Brain microvascular endothelial cell (primary cell): ENCODE measurements at regions not wholly inside any gene's neighbourhood (a gene's known extent, or its start where the extent isn't known, plus 50 kb on each side); places are given as distances from the start of the nearest gene placed in this dataset.

ENCODE experiments used
- DNase-seq: peaks from one replicate; pipeline ENCODE4 v3.0.0-alpha.2; 2020
- H3K27ac ChIP-seq: fragments of 250-450 bp; sonication (Bioruptor Pico); 2 replicates; pipeline ENCODE4 v1.5.1; 2020; ENCODE audit warnings: mild to moderate bottlenecking, moderate library complexity
- H3K27me3 ChIP-seq: fragments of 250-450 bp; sonication (Bioruptor Pico); replicated peaks from 2 replicates; pipeline ENCODE4 v1.5.1; 2020; ENCODE audit warnings: mild to moderate bottlenecking
- H3K36me3 ChIP-seq: fragments of 250-450 bp; sonication (Bioruptor Pico); replicated peaks from 2 replicates; pipeline ENCODE4 v1.5.1; 2020; ENCODE audit warnings: mild to moderate bottlenecking
- H3K4me3 ChIP-seq: 2 replicates; pipeline ENCODE4 v1.5.1; 2011; ENCODE audit warnings: low read depth, mild to moderate bottlenecking, control low read depth, low read length, moderate library complexity
- CTCF ChIP-seq: IDR thresholded peaks from 2 replicates; pipeline ENCODE4 v1.5.1; 2011; ENCODE audit warnings: low read depth, mild to moderate bottlenecking, moderate library complexity, low read length, control low read depth, inconsistent platforms; ENCODE audit errors: missing control alignments
- in situ Hi-C: cut with HindIII; loops from 2 replicates; pipeline ENCODE4 v1.10.0; 2017; ENCODE audit warnings: low sequenced_read_pairs, low pct_ligation_motif_present

GRCh38 chr1:208757846-208758245 is 513.7 kb upstream of the PLXNA2 start:
- no peak for TF ChIP-seq CTCF
- Histone ChIP-seq H3K36me3 (no peaks in the 10 kb centered on the region), H3K27ac (no peak overlapping the region), H3K4me3 (no peak overlapping the region), H3K27me3 (no peaks in the 10 kb centered on the region)
- no peak for DNase-seq
- in situ Hi-C loops, result no loop called here

GRCh38 chr1:208759255-208759654 is 515.1 kb upstream of the PLXNA2 start:
- Histone ChIP-seq H3K27ac (no peak overlapping the region), H3K4me3 (no peak overlapping the region), H3K27me3 (no peaks in the 10 kb centered on the region), H3K36me3 (no peaks in the 10 kb centered on the region)
- no peak for DNase-seq
- TF ChIP-seq CTCF, result no peak
- in situ Hi-C loops, result no loop called here

- H3K27ac ChIP-seq, result no peak overlapping the region
- no peak for DNase-seq
- TF ChIP-seq CTCF, result no peak
- in situ Hi-C loops, result no loop called here
- H3K4me3 ChIP-seq, result no peak overlapping the region
- no peaks in the 10 kb centered on the region for H3K27me3 ChIP-seq
- no peaks in the 10 kb centered on the region for H3K36me3 ChIP-seq
Observed at GRCh38 chr1:208763971-208764370, 519.8 kb upstream of the PLXNA2 start.

- Histone ChIP-seq H3K27me3 (no peaks in the 10 kb centered on the region), H3K27ac (no peak overlapping the region), H3K36me3 (no peaks in the 10 kb centered on the region), H3K4me3 (no peak overlapping the region)
- no peak for DNase-seq
- TF ChIP-seq CTCF, result no peak
- in situ Hi-C loops, result no loop called here
Observed at GRCh38 chr1:208766832-208767231, 522.6 kb upstream of the PLXNA2 start.

- in situ Hi-C loops, result no loop called here
- Histone ChIP-seq H3K27ac (no peak overlapping the region), H3K27me3 (no peaks in the 10 kb centered on the region), H3K36me3 (no peaks in the 10 kb centered on the region), H3K4me3 (no peak overlapping the region)
- no peak for DNase-seq
- TF ChIP-seq CTCF, result no peak
Observed at GRCh38 chr1:208767816-208768215, 523.6 kb upstream of the PLXNA2 start.

- no peaks in the 10 kb centered on the region for H3K27me3 ChIP-seq
- in situ Hi-C loops, result no loop called here
- TF ChIP-seq CTCF, result no peak
- no peaks in the 10 kb centered on the region for H3K36me3 ChIP-seq
- no peak overlapping the region for H3K4me3 ChIP-seq
- H3K27ac ChIP-seq, result no peak overlapping the region
- DNase-seq, result no peak
Observed at GRCh38 chr1:208772891-208773290, 528.7 kb upstream of the PLXNA2 start.
